ENCODE measurements at regions not wholly inside any gene's neighbourhood (a gene's known extent, or its start where the extent isn't known, plus 50 kb on each side); places are given as distances from the start of the nearest gene placed in this dataset.
A peak's percentile ranks its signal among the peaks of the same experiment; 100 is the strongest.

GRCh38 chr5:106876298-106876622 is 794.5 kb downstream of the EFNA5 start:
- no peaks in the 10 kb centered on the region for H3K4me1 ChIP-seq
- H3K36me3 ChIP-seq = no peaks in the 10 kb centered on the region
- no peak overlapping the region for H3K4me3 ChIP-seq
- DNase-seq = no peak
- intact Hi-C loops (cut with micrococcal nuclease) = no loop called here
- H3K27ac ChIP-seq (replicated peaks) = no peak overlapping the region
- no peak for TF ChIP-seq CTCF (IDR thresholded peaks at IDR 0.05; ENCODE audit: borderline replicate concordance)
- no peaks in the 10 kb centered on the region for H3K9me3 ChIP-seq (replicated peaks)
- H3K27me3 ChIP-seq (ENCODE audit: low read depth) = no peaks in the 10 kb centered on the region

- H3K36me3 ChIP-seq = no peaks in the 10 kb centered on the region
- no peaks in the 10 kb centered on the region for H3K4me1 ChIP-seq
- H3K9me3 ChIP-seq (replicated peaks) = no peaks in the 10 kb centered on the region
- H3K27ac ChIP-seq (replicated peaks) = no peak overlapping the region
- DNase-seq = no peak
- H3K27me3 ChIP-seq (ENCODE audit: low read depth) = no peaks in the 10 kb centered on the region
- intact Hi-C loops (cut with micrococcal nuclease) = no loop called here
- H3K4me3 ChIP-seq = no peak overlapping the region
- TF ChIP-seq CTCF (IDR thresholded peaks at IDR 0.05; ENCODE audit: borderline replicate concordance) = peak; percentile 68
These were observed 795.0 kb downstream of the EFNA5 start for GRCh38 chr5:106875591-106876297.

GRCh38 chr5:106874974-106875373 is 795.8 kb downstream of the EFNA5 start:
- H3K4me3 ChIP-seq = no peak overlapping the region
- no peaks in the 10 kb centered on the region for H3K9me3 ChIP-seq (replicated peaks)
- no peak overlapping the region for H3K27ac ChIP-seq (replicated peaks)
- no peaks in the 10 kb centered on the region for H3K27me3 ChIP-seq (ENCODE audit: low read depth)
- intact Hi-C loops (cut with micrococcal nuclease) = no loop called here
- no peaks in the 10 kb centered on the region for H3K36me3 ChIP-seq
- no peak for DNase-seq
- H3K4me1 ChIP-seq = no peaks in the 10 kb centered on the region
- no peak for TF ChIP-seq CTCF (IDR thresholded peaks at IDR 0.05; ENCODE audit: borderline replicate concordance)

GRCh38 chr5:106874531-106874930 is 796.2 kb downstream of the EFNA5 start:
- Histone ChIP-seq H3K36me3 (no peaks in the 10 kb centered on the region), H3K27ac (replicated peaks) (no peak overlapping the region), H3K4me3 (no peak overlapping the region), H3K27me3 (ENCODE audit: low read depth) (no peaks in the 10 kb centered on the region), H3K9me3 (replicated peaks) (no peaks in the 10 kb centered on the region), H3K4me1 (no peaks in the 10 kb centered on the region)
- no peak for DNase-seq
- no peak for TF ChIP-seq CTCF (IDR thresholded peaks at IDR 0.05; ENCODE audit: borderline replicate concordance)
- intact Hi-C loops (cut with micrococcal nuclease) = no loop called here

- intact Hi-C loops (cut with micrococcal nuclease) = no loop called here
- no peak for DNase-seq
- Histone ChIP-seq H3K27me3 (ENCODE audit: low read depth) (no peaks in the 10 kb centered on the region), H3K4me3 (no peak overlapping the region), H3K36me3 (no peaks in the 10 kb centered on the region), H3K27ac (replicated peaks) (no peak overlapping the region), H3K9me3 (replicated peaks) (no peaks in the 10 kb centered on the region), H3K4me1 (no peaks in the 10 kb centered on the region)
- TF ChIP-seq CTCF (IDR thresholded peaks at IDR 0.05; ENCODE audit: borderline replicate concordance) = no peak
These were observed 797.2 kb downstream of the EFNA5 start for GRCh38 chr5:106873568-106873967.

Measured in left ventricle myocardium inferior (tissue), 1 donor.